ENCODE measurements at regions not wholly inside any gene's neighbourhood (a gene's known extent, or its start where the extent isn't known, plus 50 kb on each side); places are given as distances from the start of the nearest gene placed in this dataset.

DNA sequence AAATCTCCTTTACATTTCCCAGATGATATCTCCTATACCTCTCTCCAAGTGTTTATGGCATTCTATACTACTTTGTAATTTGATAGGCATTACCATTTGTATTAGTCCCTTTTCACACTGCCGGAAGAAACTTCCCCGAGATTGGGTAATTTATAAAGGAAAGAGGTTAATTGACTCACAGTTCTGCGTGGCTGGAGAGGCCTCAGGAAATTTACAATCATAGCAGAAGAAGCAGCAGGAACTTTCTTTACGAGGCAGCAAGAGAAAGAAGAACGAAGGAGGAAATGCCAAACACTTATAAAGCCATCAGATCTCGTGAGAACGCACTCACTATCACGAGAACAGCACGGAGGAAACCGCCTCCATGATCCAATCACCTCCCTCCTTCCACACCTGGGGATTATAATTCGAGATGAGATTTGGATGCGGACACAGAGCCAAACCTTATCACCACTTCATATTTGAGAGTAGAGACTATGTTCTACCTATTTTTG is 1194.6 kb downstream of the SORCS1 start:
- H3K4me1 Mint-ChIP-seq: peaks cover 29% of the 10 kb centered on the region
- TF ChIP-seq, protein P1, sequence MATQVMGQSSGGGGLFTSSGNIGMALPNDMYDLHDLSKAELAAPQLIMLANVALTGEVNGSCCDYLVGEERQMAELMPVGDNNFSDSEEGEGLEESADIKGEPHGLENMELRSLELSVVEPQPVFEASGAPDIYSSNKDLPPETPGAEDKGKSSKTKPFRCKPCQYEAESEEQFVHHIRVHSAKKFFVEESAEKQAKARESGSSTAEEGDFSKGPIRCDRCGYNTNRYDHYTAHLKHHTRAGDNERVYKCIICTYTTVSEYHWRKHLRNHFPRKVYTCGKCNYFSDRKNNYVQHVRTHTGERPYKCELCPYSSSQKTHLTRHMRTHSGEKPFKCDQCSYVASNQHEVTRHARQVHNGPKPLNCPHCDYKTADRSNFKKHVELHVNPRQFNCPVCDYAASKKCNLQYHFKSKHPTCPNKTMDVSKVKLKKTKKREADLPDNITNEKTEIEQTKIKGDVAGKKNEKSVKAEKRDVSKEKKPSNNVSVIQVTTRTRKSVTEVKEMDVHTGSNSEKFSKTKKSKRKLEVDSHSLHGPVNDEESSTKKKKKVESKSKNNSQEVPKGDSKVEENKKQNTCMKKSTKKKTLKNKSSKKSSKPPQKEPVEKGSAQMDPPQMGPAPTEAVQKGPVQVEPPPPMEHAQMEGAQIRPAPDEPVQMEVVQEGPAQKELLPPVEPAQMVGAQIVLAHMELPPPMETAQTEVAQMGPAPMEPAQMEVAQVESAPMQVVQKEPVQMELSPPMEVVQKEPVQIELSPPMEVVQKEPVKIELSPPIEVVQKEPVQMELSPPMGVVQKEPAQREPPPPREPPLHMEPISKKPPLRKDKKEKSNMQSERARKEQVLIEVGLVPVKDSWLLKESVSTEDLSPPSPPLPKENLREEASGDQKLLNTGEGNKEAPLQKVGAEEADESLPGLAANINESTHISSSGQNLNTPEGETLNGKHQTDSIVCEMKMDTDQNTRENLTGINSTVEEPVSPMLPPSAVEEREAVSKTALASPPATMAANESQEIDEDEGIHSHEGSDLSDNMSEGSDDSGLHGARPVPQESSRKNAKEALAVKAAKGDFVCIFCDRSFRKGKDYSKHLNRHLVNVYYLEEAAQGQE (IDR thresholded peaks at IDR 0.05; ENCODE audit: unreplicated experiment): no peak
- no peak for TF ChIP-seq ZNF114 (CRISPR knock-in tag; IDR thresholded peaks at IDR 0.05)
- TF ChIP-seq, protein P2, sequence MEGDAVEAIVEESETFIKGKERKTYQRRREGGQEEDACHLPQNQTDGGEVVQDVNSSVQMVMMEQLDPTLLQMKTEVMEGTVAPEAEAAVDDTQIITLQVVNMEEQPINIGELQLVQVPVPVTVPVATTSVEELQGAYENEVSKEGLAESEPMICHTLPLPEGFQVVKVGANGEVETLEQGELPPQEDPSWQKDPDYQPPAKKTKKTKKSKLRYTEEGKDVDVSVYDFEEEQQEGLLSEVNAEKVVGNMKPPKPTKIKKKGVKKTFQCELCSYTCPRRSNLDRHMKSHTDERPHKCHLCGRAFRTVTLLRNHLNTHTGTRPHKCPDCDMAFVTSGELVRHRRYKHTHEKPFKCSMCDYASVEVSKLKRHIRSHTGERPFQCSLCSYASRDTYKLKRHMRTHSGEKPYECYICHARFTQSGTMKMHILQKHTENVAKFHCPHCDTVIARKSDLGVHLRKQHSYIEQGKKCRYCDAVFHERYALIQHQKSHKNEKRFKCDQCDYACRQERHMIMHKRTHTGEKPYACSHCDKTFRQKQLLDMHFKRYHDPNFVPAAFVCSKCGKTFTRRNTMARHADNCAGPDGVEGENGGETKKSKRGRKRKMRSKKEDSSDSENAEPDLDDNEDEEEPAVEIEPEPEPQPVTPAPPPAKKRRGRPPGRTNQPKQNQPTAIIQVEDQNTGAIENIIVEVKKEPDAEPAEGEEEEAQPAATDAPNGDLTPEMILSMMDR (conservative IDR thresholded peaks at IDR 0.05; ENCODE audit: low read depth in 2 of 2): no peak
- no peak for TF ChIP-seq EZH2 (IDR thresholded peaks at IDR 0.05; ENCODE audit: low read depth, unreplicated experiment)
- TF ChIP-seq ETS1 (IDR thresholded peaks at IDR 0.05): no peak
- TF ChIP-seq ZNF331 (CRISPR knock-in tag; IDR thresholded peaks at IDR 0.05; ENCODE audit: low read depth): no peak
- no peak for TF ChIP-seq ZNF462 (CRISPR knock-in tag; IDR thresholded peaks at IDR 0.05)
- no peak for TF ChIP-seq CREB1 (CRISPR knock-in tag; IDR thresholded peaks at IDR 0.05; ENCODE audit: low read depth)
- TF ChIP-seq NANOG (IDR thresholded peaks at IDR 0.05; ENCODE audit: borderline replicate concordance): no peak
- TF ChIP-seq JUNB (IDR thresholded peaks at IDR 0.05; ENCODE audit: unreplicated experiment): no peak
- TF ChIP-seq STAT1 (IDR thresholded peaks at IDR 0.05; ENCODE audit: unreplicated experiment): no peak
- TF ChIP-seq POLR2AphosphoS5 (IDR thresholded peaks at IDR 0.05; ENCODE audit: low read depth): no peak
- TF ChIP-seq EZH2phosphoT487 (IDR thresholded peaks at IDR 0.05; ENCODE audit: unreplicated experiment): no peak
- Histone ChIP-seq H3K27me3 (ENCODE audit: insufficient read depth) (no peaks in the 10 kb centered on the region), H3K79me2 (replicated peaks; ENCODE audit: insufficient read depth) (no peaks in the 10 kb centered on the region), H3K4me1 (ENCODE audit: insufficient read depth) (peaks cover 18% of the 10 kb centered on the region), H3K4me3 (no peak overlapping the region), H2AFZ (peak overlapping the region; percentile 19; the same call in 1 of the 2 replicates), H4K20me1 (replicated peaks; ENCODE audit: insufficient read depth) (no peaks in the 10 kb centered on the region), H3K36me3 (ENCODE audit: insufficient read depth) (no peaks in the 10 kb centered on the region), H3K9me2 (ENCODE audit: insufficient read depth) (no peaks in the 10 kb centered on the region), H3K27ac (ENCODE audit: low read depth) (no peak overlapping the region), H3K4me2 (no peak overlapping the region), H3F3A (replicated peaks; ENCODE audit: low read depth) (no peaks in the 10 kb centered on the region)
- H3K27me3 Mint-ChIP-seq (ENCODE audit: insufficient read depth, low read depth, poor library complexity): no peaks in the 10 kb centered on the region
- no peaks in the 10 kb centered on the region for H3K36me3 Mint-ChIP-seq (ENCODE audit: low read depth)
- no peaks in the 10 kb centered on the region for H3K9me3 Mint-ChIP-seq
- H3K4me3 Mint-ChIP-seq: no peak overlapping the region
- ATAC-seq: no peak
- no peak for DNase-seq (ENCODE audit: low spot score)
- no peak overlapping the region for H3K27ac Mint-ChIP-seq

Data from GM23338 (cell line).